Stimulated activated CD4-positive, alpha-beta T cell treated with anti-CD3 and anti-CD28 coated beads, Interleukin-1b, Interleukin-23, amount 100 ng/mL, for 4 hours (primary cell): ENCODE measurements at regions not wholly inside any gene's neighbourhood (a gene's known extent, or its start where the extent isn't known, plus 50 kb on each side); places are given as distances from the start of the nearest gene placed in this dataset.

ENCODE experiments used
- DNase-seq, 2 donors: peaks; one replicate each; pipeline ENCODE4 v3.0.0-alpha.2; 2020; ENCODE audit warnings: low read depth in 2 of 2

DNA sequence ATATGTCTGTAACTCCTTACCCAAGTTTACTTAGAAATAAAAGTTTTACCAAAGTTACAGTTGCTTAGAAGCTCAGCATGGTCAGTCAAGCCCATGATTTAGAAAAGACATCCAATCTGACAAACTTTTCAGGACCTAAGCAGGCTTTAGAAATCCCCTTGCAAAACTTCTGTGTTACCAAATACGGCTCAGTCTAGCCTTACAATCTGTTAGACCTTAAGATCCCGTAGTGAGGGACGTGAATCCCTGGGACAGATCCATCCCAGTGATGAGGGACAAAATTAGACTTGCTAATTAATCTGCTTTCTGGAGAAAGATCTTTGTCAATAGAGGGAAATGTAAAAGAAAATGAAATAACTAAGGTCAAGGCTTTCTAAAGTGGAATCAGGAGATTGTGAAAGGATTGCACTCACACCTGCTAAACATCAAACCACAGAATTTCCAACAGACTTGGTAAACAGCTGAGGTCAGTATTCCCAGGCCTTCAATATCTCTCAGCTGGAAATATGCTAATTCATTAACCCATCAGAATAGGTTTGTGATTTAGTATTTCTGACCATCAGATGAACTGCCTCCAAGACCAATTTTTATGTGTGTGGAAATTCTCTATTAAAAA lies 375.3 kb downstream of the DUSP10 start:
- no peak for DNase-seq

DNA sequence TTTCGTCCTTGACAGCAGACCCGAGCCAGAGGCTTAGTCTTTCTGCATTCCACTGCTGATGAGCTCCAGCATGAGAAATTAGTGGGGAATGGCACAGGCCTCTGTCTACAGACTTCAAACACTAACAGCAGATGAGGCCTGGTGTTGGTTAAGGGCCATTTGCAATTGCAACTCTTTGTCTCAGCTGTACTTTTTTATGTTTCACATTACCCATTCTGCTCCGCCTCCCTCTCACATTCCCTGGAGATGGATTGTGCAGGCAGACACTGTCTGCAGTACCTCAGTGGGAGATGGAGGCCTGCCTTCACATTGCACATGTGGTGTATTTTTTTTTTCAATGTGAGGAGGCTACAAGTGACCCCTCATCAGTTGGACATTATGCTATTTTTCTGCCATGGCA lies 370.2 kb downstream of the DUSP10 start:
- no peak for DNase-seq

DNA sequence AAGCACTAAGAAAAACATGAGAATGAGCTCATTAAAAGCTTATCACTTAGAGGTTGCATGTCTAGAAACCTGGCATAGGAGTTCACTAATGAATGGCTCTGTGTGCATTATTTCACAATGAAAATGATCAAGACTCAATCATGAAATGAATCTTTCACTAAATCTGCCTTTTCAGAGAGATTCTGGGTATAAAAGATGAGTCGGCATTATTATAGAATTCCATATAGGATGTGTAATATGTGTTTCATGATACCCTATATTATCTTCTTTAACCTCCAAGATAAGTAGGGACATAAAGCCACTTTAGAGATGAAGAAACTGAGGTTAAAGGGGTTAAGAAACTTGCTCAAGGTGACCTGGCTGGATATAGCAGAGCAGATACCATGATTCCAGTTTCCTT lies 368.1 kb downstream of the DUSP10 start:
- no peak for DNase-seq

DNA sequence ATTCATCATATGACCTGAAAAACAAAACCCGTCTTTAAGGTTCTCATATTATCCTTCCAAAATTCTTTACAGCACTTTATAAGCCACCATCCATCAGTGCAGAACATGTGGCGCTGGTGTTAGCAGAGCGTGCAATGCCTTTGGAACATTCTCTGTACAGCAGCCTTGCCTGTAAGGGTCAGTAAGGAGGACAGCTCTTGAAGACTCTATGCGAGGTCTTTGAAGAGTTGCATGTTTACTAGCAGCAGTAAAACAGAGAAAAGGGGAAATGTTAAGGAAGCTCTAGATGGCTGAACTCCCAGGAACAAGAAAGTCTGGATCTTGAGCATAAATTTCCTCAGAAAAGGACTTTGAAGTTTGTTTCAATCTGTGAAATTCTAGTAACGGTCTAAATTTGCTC lies 365.6 kb downstream of the DUSP10 start:
- no peak for DNase-seq

DNA sequence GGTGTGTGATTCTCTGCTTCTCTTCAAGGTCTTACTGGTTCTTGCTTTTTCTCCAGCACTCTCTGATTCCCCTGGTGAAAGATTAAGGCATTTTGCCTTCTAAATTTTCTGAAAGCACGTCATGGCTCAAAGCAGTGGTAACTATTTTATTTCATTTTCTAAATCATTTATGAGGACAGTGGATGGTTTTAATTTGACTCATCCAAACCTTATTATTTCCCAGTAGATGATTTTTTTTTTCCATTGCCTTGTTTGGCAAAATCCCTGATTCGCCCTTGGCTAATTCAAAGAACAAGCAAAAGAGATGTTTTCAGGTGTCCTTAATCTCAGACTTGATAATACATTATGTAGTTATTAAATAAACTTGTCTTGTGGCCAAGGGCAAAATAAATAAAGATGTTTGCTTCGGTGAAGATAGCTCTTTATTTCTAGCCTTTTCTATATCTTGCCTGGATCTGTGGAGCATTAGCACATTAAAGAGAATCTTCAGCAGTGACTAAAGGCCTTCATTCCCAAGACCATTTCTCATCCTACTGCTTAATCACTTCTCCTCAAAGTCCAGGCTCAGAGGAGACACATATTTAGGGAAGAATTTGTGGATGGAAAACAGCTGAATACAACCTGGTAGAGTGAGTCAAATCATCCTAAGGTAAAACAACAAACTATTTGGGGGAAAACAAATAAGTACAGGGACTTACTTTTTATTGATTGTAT lies 359.8 kb downstream of the DUSP10 start:
- DNase-seq: no peak

DNA sequence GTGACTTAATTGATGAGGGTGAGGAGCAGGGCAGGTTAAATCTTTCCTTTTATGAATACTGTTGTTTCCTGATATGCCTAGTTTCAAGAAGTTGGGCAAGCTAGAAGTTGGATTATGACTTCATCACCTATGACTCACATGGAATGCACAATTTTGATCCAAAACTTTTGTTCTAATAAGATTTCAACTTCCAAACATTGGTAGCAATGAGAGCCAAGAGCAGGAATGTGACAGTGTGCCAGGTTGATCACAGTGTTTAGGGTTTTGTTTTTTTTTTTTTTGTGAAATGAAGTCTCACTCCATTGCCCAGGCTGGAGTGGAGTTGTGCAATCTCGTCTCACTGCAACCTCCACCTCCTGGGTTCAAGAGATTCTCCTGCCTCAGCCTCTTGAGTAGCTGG lies 349.4 kb downstream of the DUSP10 start:
- no peak for DNase-seq

DNA sequence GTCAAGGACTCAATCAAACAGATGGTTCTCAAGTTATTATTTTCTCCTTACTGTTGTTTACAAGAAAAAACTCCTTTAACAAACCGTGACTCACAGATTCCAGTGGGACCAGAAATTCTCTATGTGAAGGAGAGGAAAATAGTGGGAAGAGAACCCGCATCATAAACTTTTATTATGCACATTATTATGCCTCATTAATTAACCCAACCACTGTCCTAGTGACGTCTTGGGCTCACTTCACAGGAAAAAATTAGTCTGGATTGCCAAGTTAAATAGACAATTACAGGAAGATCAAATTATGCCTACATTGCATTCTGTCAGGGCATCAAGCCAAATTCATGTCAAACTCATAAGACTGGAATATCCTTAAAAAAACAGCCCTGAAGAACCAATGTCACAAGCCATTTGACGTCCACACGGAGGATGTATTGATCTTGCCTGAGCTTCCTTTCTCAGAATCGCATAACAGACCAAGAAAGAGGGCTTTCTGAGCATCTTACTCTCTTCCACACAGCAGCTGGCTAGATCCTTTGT lies 347.8 kb downstream of the DUSP10 start:
- no peak for DNase-seq

DNA sequence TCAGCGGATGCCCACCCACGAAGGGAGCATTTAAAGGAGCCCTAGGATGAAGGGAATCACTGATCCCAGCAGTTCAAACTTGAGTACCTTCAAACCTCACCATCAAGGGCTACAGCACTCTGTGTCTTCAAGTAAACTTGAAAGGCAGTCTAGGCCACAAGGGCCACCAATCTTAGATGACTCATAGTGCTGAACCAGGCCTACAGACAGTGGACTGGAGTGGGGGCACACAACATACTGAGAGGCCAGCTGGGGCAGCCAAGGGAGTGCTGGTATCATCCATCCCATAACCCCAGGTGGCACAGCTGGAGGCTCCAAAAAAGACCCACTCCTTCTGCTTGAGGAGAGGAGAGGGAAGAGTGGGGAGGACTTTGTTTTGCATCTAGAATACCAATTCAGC lies 345.4 kb downstream of the DUSP10 start:
- DNase-seq: no peak

DNA sequence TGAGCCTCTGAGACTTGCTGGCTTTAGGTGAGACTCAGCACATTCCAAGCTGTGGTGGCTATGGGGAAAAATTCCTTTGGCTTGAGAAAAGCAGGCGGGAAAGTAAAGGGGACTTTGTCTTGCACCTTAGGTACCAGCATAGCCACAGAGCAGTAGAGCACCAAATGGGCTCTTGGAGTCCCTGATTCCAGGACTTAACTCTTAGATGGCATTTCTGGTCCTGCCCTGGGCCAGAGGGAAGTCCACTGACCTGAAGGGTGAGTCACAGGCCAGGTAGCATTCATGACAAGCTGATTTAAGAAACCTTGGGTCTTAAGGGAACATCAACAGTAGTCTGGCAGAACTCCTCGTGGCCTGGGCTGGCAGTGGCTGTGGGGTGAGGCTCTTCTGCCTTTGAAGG lies 344.7 kb downstream of the DUSP10 start:
- no peak for DNase-seq

DNA sequence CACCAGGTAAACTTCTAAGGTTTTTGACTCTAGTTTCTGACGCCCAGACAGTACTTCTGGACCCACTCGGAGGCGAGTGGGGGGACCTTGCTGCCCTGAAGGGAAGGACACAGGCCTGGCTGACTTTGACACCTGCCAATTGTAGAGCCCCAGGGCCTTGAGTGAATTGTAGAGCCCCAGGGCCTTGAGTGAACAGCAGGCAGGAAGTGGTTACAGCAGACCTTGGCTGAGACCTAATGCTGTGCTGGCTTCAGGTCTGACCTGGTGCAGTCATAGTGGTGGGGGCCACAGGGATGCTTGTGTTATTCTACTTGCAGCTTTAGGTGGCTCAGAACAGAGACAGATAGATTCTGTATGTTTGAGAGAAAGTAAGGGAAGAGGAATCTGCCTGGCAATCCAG lies 344.3 kb downstream of the DUSP10 start:
- DNase-seq: no peak

DNA sequence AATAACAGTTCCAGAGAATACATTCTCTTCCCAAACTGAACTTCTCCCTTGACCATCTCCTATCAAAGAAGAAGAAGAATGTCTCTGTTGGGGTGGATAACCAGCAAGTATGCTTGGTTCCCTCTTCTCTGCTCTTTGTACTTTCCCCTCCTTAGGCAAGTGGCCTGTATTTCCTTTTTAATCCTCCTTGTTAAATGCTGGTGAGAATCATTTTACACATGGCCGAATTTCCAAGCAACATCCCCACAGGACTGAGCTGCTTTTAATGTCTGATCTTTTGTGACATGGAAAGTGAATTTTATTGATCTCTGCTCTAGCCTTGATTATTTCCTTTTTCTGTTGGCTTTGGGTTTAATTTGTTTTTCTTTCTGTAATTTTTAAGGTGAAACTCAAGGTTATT lies 336.7 kb downstream of the DUSP10 start:
- no peak for DNase-seq

DNA sequence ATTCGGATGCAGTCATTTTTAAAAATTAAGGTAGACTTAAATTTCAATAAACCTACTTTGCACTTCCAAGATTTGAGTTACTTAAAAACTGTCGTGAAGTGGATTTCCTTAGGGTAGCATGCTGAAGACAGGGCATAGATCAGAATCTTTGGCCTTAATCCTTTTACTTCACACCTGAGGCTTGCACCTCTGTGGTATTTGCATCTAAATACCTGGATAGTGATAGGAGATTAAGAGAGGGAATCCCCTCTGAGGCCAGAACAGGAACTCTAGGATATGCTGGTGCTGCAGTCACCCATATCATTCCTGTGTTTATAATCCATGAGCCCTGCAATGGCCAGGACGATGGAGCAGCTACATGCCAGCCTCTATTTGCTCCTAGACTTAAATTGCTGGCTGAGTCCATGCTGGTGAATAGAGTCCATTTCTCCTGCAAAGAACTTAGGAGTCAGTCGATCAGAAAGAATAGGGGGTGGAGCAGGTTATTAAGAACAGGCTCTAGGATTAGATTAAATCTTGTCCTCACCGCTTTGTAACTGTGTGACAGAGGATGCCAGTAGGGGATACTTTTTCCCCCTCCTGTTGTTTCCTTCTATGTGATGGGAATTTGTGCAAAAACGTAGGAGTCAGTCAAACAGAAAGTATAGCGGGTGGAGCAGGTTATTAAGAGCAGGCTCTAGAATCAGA lies 333.6 kb downstream of the DUSP10 start:
- no peak for DNase-seq

DNA sequence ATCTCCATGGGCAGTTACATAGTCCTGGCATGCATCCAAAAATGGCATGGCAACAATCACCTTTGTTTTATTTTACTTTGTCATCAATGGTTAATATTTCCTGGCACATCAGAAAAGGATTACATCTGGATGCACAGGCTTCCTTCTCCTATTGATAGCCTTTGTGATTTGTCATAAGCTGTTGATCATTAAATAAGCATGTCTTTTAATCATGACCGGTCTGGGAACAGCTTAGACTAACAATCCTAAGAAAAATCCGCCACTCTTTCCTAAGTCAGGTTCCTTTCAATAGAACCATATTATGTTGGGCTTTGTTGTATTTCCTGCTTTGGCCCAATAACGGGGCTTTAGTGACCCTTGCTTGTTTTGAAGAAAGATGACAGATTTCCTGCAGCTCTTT lies 330.6 kb downstream of the DUSP10 start:
- DNase-seq: no peak

DNA sequence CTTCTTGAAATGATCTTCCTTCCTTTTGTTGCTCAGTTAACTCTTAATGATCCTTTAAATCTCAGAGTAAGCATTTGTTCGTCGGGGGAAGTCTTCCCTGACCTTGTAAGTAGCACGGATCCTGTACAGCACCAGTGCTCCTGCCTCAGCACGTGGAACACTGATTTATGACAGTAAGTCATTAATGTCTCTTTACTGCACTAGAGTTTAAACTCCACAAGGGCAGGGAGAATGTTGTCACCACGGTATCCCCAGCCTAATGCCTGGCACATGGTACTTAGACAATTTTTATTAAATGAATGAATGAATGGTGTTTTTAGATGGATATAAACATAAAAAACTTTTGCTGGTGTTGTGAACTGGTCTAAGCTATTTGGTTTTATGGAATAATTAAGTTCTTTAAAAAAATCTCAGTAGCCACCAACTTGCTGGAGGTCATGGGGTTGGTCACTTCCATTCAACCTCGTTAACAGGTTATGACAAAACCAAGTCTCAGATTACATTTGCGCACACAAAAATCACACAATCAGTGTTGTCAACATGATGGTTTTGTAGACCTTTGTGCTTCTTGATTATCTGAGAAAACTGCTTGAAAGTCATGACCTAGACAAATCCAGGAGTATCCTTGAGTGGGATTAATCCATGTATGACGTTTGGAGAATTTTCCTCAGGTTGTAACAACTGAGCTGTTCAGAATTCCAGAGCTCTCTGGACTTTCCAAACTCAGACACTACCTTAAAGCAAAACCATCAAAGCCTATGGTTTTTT lies 326.9 kb downstream of the DUSP10 start:
- DNase-seq: no peak

DNA sequence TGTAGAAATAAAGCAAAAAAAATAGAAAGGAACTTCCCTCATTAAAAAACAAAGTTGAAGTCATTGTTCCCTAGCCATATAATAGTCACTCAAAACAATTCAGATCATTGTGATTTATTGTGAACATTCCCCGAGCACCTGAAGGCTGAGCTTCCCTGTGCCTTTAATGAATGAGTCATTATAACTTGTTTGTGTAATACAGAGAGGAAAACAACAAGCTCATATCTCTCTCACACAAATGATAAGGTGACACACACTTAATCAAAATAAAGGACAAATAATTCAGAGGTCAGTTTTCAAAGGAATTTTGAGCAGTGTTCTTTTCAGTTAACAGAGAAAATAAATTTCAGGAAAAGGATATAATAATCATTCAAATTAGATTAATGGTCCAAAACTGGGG lies 326.2 kb downstream of the DUSP10 start:
- no peak for DNase-seq

DNA sequence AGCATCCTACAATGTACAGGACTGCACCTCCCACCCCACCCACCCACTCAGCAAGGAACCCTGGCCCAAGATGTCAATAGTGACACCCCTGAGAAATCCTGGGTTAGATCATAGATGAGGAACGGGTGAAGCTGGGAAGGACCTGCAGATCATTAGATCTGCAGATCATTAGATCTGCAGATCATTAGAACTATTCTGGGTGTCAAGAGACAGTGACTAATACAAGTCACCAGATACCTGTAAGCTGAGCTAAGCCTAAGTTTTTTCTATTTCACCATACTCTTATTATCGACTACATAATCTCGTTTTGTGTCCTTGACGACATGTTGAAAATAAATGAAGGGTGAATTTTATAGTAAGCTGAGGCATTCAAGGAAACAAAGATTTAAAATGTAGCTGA lies 325.7 kb downstream of the DUSP10 start:
- DNase-seq: no peak

DNA sequence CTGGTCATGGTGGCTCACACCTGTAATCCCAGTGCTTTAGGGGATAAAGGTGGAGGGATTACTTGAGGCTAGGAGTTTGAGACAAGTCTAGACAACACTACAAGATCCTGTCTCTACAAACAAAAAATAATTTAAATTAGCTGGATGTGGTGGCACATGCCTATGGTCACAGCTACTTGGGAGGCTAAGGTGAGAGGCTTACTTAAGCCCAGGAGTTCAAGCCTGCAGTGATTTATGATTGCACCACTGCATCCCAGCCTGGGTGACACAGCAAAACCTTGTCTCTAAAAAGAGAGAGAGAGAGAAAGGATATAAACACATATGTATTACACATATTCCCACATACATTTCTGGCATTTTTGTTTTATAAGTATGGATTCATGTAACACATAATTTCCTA lies 325.2 kb downstream of the DUSP10 start:
- no peak for DNase-seq

DNA sequence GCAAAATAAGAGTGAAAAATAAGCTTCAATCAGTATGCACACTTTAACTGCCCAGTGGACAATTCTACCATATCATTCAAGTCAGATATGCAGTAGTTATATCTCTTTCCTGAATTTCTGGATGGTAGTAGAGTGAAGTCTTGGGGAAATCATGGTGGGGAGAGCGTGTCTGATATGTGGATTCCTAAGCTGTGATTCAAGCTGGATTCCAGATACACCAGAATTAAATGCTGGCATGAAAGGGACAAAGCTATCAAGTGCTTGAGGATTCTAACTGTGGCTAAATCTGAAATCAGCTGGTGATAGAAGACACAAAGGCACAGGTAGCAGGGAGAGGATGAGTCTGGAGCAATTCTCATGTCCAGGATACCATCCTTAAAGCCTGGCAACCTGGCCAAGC lies 323.5 kb downstream of the DUSP10 start:
- no peak for DNase-seq

DNA sequence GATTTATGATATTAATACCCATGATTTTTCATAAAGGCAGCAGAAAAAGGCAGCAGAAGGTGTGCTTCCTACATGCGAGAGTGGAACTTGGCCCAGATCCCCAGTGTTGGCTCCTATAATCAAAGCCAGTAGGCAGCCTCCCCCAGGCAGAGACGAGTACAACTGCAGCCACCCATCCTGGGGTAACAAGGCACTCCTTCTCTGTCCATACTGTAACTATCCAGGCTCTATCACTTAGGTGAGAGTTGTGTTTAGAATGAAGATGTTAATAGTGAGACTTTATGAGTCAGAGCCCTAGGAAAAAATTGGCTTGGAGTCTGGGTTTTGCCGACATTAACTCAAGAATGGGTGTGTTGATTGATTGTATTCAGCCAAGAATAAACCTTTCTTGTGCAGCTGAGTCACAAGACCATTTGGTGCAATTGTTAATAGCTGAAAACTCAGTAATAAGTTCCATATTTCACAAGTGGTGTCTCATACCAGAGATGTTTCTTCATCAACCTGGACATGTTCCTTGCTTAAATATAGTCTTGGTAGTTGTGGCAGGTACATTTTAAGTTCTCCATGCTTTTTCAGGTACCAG lies 322.3 kb downstream of the DUSP10 start:
- DNase-seq: no peak

DNA sequence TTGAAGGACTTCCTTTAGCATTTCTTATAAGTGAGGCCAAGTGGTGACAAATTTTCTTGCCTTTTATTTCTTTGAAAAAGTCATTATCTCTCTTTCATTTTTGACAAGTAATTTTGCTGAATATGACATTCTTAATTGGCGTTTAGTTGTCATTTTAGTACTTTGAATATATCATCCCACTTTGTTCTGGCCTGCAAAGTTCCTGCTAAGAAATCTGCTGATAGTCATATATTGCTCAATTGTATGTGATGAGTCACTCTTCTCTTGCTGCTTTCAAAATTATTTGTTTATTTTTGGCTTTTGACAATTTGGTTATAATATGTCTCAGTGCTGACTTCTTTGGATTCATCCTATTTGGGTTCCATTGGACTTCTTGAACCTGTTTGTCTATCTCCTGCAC lies 312.6 kb downstream of the DUSP10 start:
- no peak for DNase-seq

DNA sequence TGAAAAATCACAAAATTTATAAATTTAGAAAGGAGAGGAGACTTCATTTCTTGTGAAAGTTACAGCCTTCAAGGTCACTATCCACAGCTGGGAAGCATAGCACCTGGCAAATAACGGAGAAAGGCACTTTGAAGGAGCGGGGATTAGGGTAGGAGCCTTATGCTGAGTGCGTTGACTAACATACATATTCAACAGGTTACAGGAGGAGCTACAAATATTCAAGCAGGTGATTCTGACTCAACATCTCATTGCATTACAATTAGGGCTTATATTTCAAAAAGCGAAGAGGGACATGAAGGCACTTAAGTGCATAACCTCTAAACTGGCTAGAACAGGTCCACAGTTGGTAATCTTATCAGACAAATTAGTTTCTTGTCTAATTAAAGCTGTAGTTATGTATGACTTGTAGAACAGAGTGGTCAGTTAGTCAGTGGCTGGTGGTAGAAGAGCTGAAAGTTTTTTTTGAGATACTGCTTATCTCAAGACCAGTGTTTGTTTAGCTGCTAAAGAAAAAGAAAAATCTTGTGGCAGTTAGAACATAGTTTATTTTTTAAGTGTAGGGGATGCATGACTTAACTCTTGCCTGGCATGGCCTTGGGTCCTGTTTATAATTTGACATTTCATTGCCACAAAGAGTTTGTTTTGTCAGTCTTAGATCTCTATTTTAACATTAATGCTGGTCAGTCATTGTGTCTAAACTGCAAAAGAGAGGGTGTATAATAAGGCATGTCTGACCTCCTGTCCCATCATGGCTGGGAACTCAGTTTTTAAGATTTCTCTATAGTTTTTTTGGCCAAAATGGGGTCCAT lies 311.5 kb downstream of the DUSP10 start:
- DNase-seq: no peak
